ENCODE measurements at regions not wholly inside any gene's neighbourhood (a gene's known extent, or its start where the extent isn't known, plus 50 kb on each side); places are given as distances from the start of the nearest gene placed in this dataset.

- DNase-seq (ENCODE audit: low read depth in 4 of 4, low spot score in 1 of 4), result no peak
These were observed 334.0 kb upstream of the CHD6 start for GRCh38 chr20:41952166-41952565.

GRCh38 chr20:41951615-41952014, 333.4 kb upstream of the CHD6 start:
- no peak for DNase-seq (ENCODE audit: low read depth in 4 of 4, low spot score in 1 of 4)

GRCh38 chr20:41939659-41940058, 321.5 kb upstream of the CHD6 start:
- DNase-seq (ENCODE audit: low read depth in 4 of 4, low spot score in 1 of 4), result no peak

GRCh38 chr20:41938353-41938752, 320.2 kb upstream of the CHD6 start:
- DNase-seq (ENCODE audit: low read depth in 4 of 4, low spot score in 1 of 4), result no peak

- DNase-seq (ENCODE audit: low read depth in 4 of 4, low spot score in 1 of 4), result no peak
These were observed 317.1 kb upstream of the CHD6 start for GRCh38 chr20:41935259-41935791.

GRCh38 chr20:41932431-41932830, 314.3 kb upstream of the CHD6 start:
- DNase-seq (ENCODE audit: low read depth in 4 of 4, low spot score in 1 of 4), result no peak

GRCh38 chr20:41927655-41928054, 309.5 kb upstream of the CHD6 start:
- DNase-seq (ENCODE audit: low read depth in 4 of 4, low spot score in 1 of 4), result no peak

GRCh38 chr20:41927189-41927588, 309.0 kb upstream of the CHD6 start:
- no peak for DNase-seq (ENCODE audit: low read depth in 4 of 4, low spot score in 1 of 4)

GRCh38 chr20:41925476-41925875, 307.3 kb upstream of the CHD6 start:
- no peak for DNase-seq (ENCODE audit: low read depth in 4 of 4, low spot score in 1 of 4)

GRCh38 chr20:41923624-41924023, 305.4 kb upstream of the CHD6 start:
- DNase-seq (ENCODE audit: low read depth in 4 of 4, low spot score in 1 of 4), result no peak

GRCh38 chr20:41913146-41913545, 295.0 kb upstream of the CHD6 start:
- DNase-seq (ENCODE audit: low read depth in 4 of 4, low spot score in 1 of 4), result no peak

GRCh38 chr20:41910558-41910957, 292.4 kb upstream of the CHD6 start:
- DNase-seq (ENCODE audit: low read depth in 4 of 4, low spot score in 1 of 4), result no peak

GRCh38 chr20:41905199-41905598, 287.0 kb upstream of the CHD6 start:
- DNase-seq (ENCODE audit: low read depth in 4 of 4, low spot score in 1 of 4), result no peak

GRCh38 chr20:41903586-41903985, 285.4 kb upstream of the CHD6 start:
- DNase-seq (ENCODE audit: low read depth in 4 of 4, low spot score in 1 of 4), result no peak

- DNase-seq (ENCODE audit: low read depth in 4 of 4, low spot score in 1 of 4), result no peak
These were observed 284.2 kb upstream of the CHD6 start for GRCh38 chr20:41902346-41902745.

GRCh38 chr20:41900201-41900691, 282.1 kb upstream of the CHD6 start:
- DNase-seq (ENCODE audit: low read depth in 4 of 4, low spot score in 1 of 4), result no peak

GRCh38 chr20:41897708-41898107, 279.5 kb upstream of the CHD6 start:
- no peak for DNase-seq (ENCODE audit: low read depth in 4 of 4, low spot score in 1 of 4)

- DNase-seq (ENCODE audit: low read depth in 4 of 4, low spot score in 1 of 4), result no peak
These were observed 277.3 kb upstream of the CHD6 start for GRCh38 chr20:41895241-41896032.

GRCh38 chr20:41894255-41894963, 276.2 kb upstream of the CHD6 start:
- DNase-seq (ENCODE audit: low read depth in 4 of 4, low spot score in 1 of 4), result no peak

GRCh38 chr20:41892031-41892430, 273.9 kb upstream of the CHD6 start:
- DNase-seq (ENCODE audit: low read depth in 4 of 4, low spot score in 1 of 4), result no peak

GRCh38 chr20:41889844-41890224, 271.7 kb upstream of the CHD6 start:
- no peak for DNase-seq (ENCODE audit: low read depth in 4 of 4, low spot score in 1 of 4)

- DNase-seq (ENCODE audit: low read depth in 4 of 4, low spot score in 1 of 4), result no peak
These were observed 271.1 kb upstream of the CHD6 start for GRCh38 chr20:41889126-41889843.

Measured in stimulated activated CD4-positive, alpha-beta T cell treated with anti-CD3 and anti-CD28 coated beads, Interleukin-1b, Interleukin-23, amount 100 ng/mL, for 24 hours (primary cell).